Kidney capillary endothelial cell (primary cell): ENCODE measurements at regions not wholly inside any gene's neighbourhood (a gene's known extent, or its start where the extent isn't known, plus 50 kb on each side); places are given as distances from the start of the nearest gene placed in this dataset.
"Not testable (repeated sequence)": the region's sequence is repeated elsewhere in the genome, so short reads cannot be mapped to it uniquely, and the experiment has no call there.

Source experiments
- DNase-seq: peaks from one replicate; pipeline ENCODE4 v3.0.0-alpha.2; 2018; ENCODE audit warnings: low spot score

DNA sequence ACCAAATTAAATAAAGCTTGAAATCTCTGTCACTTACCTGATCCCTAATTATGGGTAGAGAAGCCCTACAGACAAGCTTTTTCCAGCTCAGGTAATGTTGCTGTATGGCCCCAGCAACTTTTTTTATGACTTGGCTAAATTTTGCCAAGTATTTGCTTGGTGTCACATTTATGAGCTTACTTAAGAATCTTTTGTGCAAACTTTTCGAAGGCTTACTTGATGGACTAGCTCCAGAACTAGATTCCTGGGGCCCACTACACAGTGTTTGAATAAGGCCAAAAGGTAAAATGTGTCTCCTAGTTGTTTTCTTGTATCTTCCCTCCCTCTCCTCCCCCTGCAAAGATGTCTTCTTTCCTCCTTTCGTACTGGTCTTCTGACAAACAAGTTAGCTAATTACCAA, 257.9 kb downstream of the OSR1 start:
- no peak for DNase-seq

DNA sequence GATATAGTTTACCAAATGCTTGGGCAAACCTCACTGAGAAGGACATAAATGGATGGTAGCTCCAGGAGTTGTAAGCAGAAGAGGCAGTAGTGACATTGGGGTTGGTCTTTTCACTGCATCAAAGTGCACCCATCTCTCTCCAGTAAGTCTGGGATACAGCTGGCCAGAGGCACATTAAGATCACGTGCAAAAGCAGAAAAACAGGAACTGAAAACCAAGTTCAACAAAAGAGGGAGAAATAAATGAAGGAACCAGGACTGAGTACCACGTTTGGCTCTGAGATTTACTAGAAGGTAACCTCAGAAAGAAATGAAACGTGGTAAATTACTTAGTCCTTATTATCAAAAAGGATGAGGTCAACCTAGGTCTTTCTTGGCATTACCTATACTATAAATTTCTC, 259.2 kb downstream of the OSR1 start:
- DNase-seq, result no peak

DNA sequence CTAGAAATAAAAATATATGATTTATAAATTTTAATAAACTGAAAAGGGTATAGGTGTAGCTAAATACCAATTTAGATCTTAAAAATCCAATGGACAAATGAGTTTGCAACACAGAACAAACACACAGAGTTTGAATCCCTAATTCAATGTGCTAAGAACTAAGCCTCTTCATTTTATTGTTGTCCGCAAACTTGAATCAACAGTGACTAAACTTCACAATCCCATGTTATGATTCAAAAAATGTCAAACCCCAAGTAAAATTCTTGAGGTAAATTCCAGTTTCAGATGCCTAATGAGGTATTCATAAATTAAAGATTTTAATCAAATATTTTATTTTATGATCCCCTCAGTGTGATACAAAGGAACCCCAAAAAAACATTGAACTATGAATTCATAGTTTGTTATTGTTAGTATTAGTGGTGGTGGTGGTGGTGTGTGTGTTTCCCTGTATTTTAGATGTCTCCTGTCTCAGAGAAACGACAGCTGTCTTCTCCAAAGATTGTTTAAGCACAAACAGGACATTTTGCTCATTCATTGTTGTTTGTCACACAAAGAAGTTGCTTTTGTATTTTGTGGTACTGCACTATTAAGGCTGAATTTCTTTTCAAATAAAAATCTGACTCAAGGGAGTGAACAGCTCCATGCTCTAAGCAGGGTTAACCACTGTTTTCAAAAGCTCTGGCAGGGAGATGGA, 259.8 kb downstream of the OSR1 start:
- DNase-seq, result no peak

- not testable (repeated sequence) for DNase-seq
Measured at GRCh38 chr2:19089476-19089875, 268.9 kb downstream of the OSR1 start.

- DNase-seq, result no peak
Measured at GRCh38 chr2:19086231-19086651, 272.2 kb downstream of the OSR1 start.

GRCh38 chr2:19078709-19079108, 279.7 kb downstream of the OSR1 start:
- no peak for DNase-seq

- DNase-seq, result no peak
Measured at GRCh38 chr2:19073522-19073921, 284.9 kb downstream of the OSR1 start.

DNA sequence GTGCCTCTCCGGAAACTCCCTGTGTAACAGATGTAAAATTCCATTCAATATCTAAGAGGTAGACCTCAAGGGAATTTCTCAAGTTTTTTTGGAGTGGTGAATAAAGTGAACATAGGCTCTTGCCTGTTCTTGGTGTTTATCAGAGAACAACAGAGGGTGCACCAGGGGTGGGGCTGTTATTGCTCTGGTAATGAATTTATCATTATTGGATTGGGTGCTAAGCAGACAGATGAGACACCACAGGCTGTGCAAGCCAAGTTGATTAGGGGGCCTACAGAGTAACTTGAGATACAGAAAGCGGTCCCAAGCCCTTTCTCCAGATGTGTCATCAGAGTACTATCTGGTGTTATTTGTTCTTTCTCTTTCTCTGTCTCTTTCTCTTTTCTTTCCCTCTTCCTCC, 286.3 kb downstream of the OSR1 start:
- DNase-seq, result no peak

DNA sequence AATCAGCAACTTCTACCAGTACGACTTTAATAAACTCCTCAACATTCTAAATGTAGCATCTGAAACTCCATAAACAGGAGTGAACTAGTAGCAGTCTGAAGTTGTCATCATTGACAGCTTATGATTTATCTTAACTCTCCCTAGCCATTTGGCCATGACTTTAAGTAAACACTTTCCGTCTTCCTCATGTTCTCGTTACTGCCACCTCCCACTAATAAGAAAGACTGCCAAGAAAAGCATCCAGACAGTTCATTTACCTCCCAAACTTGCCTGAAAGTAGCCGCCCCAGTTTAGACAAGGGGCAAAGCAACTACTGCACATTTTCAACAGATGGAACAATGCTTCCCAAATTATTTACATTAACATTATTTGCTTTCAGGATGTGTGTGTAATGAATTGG, 287.5 kb downstream of the OSR1 start:
- no peak for DNase-seq

DNA sequence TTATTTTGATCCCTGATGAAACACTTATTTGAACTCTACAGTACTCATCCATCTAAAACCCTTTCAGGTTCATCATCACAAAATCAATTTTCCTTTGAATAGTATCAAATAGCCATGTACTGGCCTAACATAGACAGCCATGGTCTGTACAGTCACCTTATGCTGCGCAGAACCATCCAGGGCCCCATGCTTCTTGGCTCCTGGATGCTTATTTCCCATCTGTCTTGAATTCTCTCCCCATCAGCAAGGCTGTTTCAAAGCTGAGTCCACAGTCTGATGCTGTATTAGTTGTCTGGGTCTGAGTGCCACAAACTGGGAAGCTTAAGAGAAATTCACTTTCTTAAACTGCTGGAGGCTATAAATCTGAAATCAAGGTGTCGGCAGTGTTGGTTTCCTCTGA, 290.2 kb downstream of the OSR1 start:
- no peak for DNase-seq

- DNase-seq, result no peak
Measured at GRCh38 chr2:19062370-19062769, 296.1 kb downstream of the OSR1 start.

- DNase-seq, result no peak
Measured at GRCh38 chr2:19059076-19059475, 299.3 kb downstream of the OSR1 start.

GRCh38 chr2:19051203-19051831, 307.1 kb downstream of the OSR1 start:
- no peak for DNase-seq

DNA sequence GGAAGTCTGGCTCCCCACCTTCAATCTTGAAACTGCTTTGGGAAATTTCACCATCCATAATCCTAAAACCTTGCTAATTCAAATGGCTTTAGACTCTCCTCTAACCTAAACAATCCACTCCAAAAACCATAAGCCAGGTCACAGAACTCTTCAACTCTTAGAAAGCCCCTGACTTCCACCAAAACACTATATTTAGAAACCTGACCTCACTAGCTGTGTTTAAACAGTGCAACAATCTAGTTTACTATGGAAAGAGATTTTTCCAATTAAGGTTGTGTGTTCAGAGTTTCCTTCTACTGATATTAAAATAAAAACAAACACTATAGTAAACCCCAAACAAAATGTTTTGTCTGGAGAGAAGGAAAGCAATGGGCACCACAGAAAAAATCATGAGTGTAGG, 308.1 kb downstream of the OSR1 start:
- DNase-seq, result no peak

DNA sequence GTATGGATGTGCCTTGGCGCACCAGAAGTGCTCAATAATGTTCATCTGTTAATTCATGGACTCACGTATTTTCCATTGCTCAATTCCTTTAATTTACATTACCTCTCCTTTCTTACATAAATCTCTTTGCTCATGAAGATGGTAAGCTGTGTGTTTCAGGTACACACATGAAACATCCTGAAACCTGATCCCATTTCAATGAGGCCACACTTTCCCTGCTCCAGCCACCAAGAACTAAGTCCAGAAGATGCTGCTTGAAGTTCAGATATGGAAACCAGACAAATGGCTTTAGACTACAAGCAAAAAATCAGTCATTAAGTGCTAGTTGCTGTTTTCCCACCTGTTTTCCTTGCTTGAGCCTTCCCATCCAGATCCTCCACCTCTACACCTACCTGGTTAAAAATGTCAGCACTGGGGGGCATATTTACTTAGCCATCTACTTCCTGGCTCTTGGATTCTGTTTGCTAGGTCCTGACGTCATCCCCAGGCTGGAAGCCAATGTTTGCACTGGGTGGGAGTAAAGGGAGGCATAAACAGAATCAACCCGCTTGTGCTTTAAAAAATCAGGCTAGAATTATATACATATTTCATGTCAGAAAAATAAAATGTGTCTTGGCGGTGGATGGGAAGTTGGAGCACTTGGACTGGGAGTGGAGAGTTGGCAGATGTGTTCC, 309.7 kb downstream of the OSR1 start:
- DNase-seq, result no peak

DNA sequence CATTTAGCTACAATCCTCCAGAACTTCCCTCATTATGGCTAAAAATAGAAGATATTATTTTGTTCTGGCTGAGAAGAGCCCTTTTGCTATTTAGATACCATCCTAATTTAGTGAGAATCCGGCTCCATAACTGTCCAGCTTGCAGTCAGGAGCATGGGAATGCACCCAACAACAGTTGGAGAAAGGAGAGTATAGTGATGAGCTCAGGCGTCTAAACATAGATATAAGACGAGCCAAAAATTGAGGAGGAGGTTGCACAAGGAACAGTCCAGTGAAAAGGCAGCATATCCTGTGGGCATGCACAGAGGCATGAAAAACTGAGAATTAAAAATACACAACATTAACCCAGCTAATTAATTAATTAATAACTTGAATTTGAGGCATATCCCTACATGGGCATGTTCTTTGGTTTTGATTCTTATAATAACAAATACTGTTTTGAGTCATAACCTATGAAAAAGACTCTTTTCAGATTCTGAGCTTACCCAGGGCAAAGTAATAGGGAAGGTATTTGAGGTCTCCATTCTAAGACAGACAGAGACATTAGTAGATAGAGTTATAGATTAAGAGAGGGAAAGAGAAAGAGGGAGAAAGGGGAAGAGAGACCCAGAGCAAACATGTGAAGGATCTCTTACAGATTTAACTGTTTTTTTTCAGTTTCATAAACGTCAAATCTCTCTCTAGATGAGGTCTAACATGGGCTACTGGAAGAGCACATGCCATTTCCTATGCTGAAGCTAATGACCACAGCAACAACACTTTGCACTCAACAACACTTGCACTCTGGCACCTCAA, 311.2 kb downstream of the OSR1 start:
- no peak for DNase-seq

GRCh38 chr2:19045151-19045550, 313.3 kb downstream of the OSR1 start:
- DNase-seq, result no peak

- DNase-seq, result no peak
Measured at GRCh38 chr2:19043893-19044292, 314.5 kb downstream of the OSR1 start.

- no peak for DNase-seq
Measured at GRCh38 chr2:19041434-19042041, 316.9 kb downstream of the OSR1 start.

DNA sequence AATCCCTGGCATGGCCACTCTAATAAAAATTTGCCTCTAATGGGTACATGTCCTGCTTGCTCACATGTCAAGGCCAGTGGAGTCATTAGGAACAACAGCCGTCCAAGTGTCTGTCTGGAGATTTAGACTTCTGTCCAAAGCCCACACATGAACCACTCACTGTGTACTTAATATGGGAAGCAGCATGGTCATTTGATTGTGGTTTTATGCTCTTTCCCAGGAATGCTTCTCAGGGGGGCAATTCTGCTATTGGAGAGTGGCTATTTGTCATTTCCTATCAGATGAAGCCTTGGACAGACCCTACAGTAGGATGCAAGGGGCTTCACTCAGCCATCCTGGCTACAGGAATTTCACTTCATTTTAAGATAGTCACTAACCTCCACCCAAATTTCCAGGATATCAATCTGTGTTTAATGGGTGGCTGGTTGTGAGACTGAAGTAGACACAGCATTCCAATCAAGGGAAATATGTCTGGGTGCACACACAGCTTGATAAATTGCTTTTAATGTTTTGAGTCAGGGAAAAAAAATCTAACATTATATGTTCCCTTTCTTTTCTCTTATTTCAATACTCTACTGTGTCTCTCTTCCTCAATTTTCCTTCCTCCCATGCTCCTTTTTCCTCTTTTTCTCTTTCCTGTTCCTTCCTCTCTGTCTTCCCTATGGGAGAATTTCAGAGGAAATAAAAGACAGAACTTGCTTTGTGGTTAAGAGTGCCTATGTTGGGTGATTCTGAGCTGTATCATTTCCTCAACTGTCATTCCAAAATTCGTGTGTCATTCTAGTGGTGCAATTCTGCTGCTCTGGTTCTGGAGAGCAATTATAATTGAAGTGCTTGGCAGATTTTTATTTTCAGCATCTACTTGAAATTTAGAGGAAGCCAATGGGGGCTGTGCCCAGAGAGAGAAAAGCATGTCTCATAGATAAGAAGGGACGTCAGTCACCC, 320.1 kb downstream of the OSR1 start:
- no peak for DNase-seq

DNA sequence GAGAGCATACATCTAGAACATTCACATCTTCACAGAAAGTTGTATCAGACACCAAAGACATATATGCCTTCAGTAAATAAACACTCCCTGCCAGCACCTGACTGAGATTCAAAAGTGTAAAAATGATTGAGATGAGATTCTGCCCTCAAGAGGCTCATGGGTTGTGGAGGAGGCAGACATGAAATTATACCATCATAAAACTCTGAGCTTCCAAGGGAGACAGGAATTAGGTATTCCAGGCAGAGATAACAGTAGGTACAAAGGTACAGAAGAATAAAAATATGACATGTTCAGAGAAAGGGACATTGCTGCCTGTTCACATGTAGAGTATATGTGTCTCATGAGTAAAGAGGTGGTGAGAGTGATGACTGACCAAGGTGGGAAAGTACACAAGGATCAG, 322.3 kb downstream of the OSR1 start:
- no peak for DNase-seq
